Effector memory CD8-positive, alpha-beta T cell (primary cell): ENCODE measurements at regions not wholly inside any gene's neighbourhood (a gene's known extent, or its start where the extent isn't known, plus 50 kb on each side); places are given as distances from the start of the nearest gene placed in this dataset.

Experiments used
- ATAC-seq: fragments of 150-1000 bp; cut with Tn5 transposase; replicated peaks from 2 replicates; pipeline ENCODE4 v1.10.0; 2021; ENCODE audit warnings: mild to moderate bottlenecking, moderate library complexity
- DNase-seq, 3 experiments: peaks; one replicate each; pipeline ENCODE4 v3.0.0; 2021
- H3K27ac Mint-ChIP-seq, 2 donors: one replicate each; pipeline ENCODE4 v1.8.0; 2022; ENCODE audit warnings: mild to moderate bottlenecking in 2 of 2, mixed read lengths in 2 of 2, moderate library complexity in 2 of 2
- H3K27me3 Mint-ChIP-seq, 2 donors: one replicate each; pipeline ENCODE4 v1.8.0; 2022; ENCODE audit warnings: mixed read lengths in 2 of 2
- H3K36me3 Mint-ChIP-seq: one replicate; pipeline ENCODE4 v1.8.0; 2022; ENCODE audit warnings: mild to moderate bottlenecking, moderate library complexity, mixed read lengths; ENCODE audit not compliant: insufficient read depth
- H3K4me1 Mint-ChIP-seq, 2 donors: one replicate each; pipeline ENCODE4 v1.8.0; 2022; ENCODE audit warnings: low read depth in 2 of 2, mixed read lengths in 2 of 2
- H3K4me3 Mint-ChIP-seq, 2 donors: one replicate each; pipeline ENCODE4 v1.8.0; 2022; ENCODE audit warnings: mild to moderate bottlenecking in 2 of 2, mixed read lengths in 2 of 2, moderate library complexity in 2 of 2
- H3K9me3 Mint-ChIP-seq, 2 donors: one replicate each; pipeline ENCODE4 v1.8.0; 2022; ENCODE audit warnings: mixed read lengths in 2 of 2

- ATAC-seq: no peak
- Mint-ChIP-seq H3K27ac (no peak overlapping the region), H3K36me3 (no peaks in the 10 kb centered on the region), H3K4me1 (no peaks in the 10 kb centered on the region), H3K4me3 (no peak overlapping the region), H3K9me3 (peaks cover 8 to 10% of the 10 kb centered on the region in 2 donors), H3K27me3 (no peaks in the 10 kb centered on the region)
- DNase-seq: no peak
Observed at GRCh38 chr16:51666821-51667220, 515.8 kb upstream of the SALL1 start.

GRCh38 chr16:51666074-51666473 lies 515.0 kb upstream of the SALL1 start:
- no peak for DNase-seq
- no peak overlapping the region for H3K27ac Mint-ChIP-seq
- H3K4me1 Mint-ChIP-seq: no peaks in the 10 kb centered on the region

DNA sequence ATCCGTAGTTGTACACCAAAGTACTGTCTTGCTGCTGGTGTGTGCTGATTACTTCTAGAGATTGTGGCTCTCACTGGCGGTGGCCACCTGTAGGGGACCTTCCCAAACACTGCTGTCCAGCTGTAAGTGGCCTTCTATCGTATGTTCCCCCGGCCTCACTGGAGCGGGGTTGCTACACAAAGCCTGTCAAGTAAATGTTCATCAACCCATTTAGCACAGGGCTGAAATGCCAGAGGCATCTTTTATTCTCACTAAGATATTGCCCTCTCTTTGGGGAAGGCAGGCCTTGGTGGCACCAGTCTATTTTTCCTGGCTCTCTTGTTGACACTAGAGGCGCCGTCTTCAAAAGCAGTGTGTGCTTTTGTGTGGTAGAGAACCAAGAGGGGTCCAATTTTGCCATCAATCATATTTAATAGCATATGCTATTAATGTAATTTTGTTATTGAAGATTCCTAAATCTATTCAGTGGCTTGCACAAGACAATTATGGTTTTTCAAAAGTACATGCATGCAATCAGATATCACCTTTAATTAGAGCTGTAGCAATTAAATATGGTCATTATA lies 514.4 kb upstream of the SALL1 start:
- no peaks in the 10 kb centered on the region for H3K27me3 Mint-ChIP-seq
- H3K36me3 Mint-ChIP-seq: no peaks in the 10 kb centered on the region
- H3K4me3 Mint-ChIP-seq: no peak overlapping the region
- peaks cover 8 to 10% of the 10 kb centered on the region in 2 donors for H3K9me3 Mint-ChIP-seq
- no peaks in the 10 kb centered on the region for H3K4me1 Mint-ChIP-seq
- no peak overlapping the region for H3K27ac Mint-ChIP-seq
- DNase-seq: no peak
- ATAC-seq: no peak

More at GRCh38 chr16:51666074-51666473, 515.0 kb upstream of the SALL1 start:
- no peaks in the 10 kb centered on the region for H3K36me3 Mint-ChIP-seq
- no peak overlapping the region for H3K4me3 Mint-ChIP-seq
- no peaks in the 10 kb centered on the region for H3K27me3 Mint-ChIP-seq
- ATAC-seq: no peak
- H3K9me3 Mint-ChIP-seq: peaks cover 8 to 10% of the 10 kb centered on the region in 2 donors

DNA sequence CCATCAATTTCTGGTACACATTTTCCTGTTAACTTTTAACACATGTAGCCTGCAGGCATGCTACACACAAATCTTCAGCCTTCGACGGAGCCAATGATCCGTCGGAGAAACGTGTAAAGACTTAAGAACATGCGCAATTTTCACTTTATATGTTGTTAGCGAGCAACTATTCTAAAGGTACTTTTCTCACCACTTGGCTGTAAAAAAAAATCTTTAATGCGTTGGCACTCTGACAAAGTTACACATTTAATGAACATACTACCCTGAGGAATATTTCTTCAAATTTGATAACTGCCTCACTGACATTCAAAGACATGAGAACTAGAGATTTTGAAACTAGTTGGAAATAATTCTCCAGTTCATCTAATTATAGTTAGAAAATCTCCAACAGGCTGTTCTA lies 507.5 kb upstream of the SALL1 start:
- ATAC-seq (no peak), DNase-seq (no peak)
- peaks cover 4 to 24% of the 10 kb centered on the region in 2 donors for H3K9me3 Mint-ChIP-seq
- no peaks in the 10 kb centered on the region for H3K4me1 Mint-ChIP-seq
- no peaks in the 10 kb centered on the region for H3K27me3 Mint-ChIP-seq
- H3K4me3 Mint-ChIP-seq: no peak overlapping the region
- H3K27ac Mint-ChIP-seq: no peak overlapping the region
- no peaks in the 10 kb centered on the region for H3K36me3 Mint-ChIP-seq

GRCh38 chr16:51657848-51658247 lies 506.8 kb upstream of the SALL1 start:
- H3K27me3 Mint-ChIP-seq: no peaks in the 10 kb centered on the region
- no peaks in the 10 kb centered on the region for H3K4me1 Mint-ChIP-seq

DNA sequence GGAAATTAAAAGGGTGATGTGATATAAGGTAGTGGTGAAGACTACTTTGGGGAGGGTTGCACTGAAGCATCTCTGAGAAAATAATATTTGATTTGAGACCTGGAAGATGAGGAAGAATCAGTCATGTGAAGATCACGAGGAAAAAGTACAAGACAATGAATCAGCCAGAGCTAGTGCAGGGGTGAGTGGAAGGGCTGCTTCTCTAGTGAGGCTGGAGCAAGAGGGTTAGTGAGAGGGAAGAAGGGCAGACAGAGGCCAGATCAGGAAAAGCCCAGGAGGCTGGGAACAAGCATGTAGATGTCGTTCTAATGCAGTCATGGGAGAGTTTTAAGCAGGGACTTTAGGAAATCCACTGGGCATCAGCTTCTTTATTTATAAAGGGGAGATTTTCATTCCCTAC lies 504.2 kb upstream of the SALL1 start:
- ATAC-seq: no peak

More at GRCh38 chr16:51657848-51658247, 506.8 kb upstream of the SALL1 start:
- H3K27ac Mint-ChIP-seq: no peak overlapping the region
- no peaks in the 10 kb centered on the region for H3K36me3 Mint-ChIP-seq
- no peak overlapping the region for H3K4me3 Mint-ChIP-seq
- no peak for DNase-seq
- peaks cover 4 to 27% of the 10 kb centered on the region in 2 donors for H3K9me3 Mint-ChIP-seq
- ATAC-seq: no peak

GRCh38 chr16:51651061-51651466 lies 500.0 kb upstream of the SALL1 start:
- DNase-seq: no peak
- H3K4me1 Mint-ChIP-seq: no peaks in the 10 kb centered on the region
- H3K27ac Mint-ChIP-seq: no peak overlapping the region
- H3K36me3 Mint-ChIP-seq: no peaks in the 10 kb centered on the region
- H3K4me3 Mint-ChIP-seq: no peak overlapping the region
- no peak for ATAC-seq
- H3K9me3 Mint-ChIP-seq: peaks cover 1 to 27% of the 10 kb centered on the region in 2 donors
- H3K27me3 Mint-ChIP-seq: no peaks in the 10 kb centered on the region

More for the DNA sequence above, 504.2 kb upstream of the SALL1 start:
- no peak for DNase-seq
- Mint-ChIP-seq H3K36me3 (no peaks in the 10 kb centered on the region), H3K9me3 (peaks cover 4 to 29% of the 10 kb centered on the region in 2 donors), H3K4me1 (no peaks in the 10 kb centered on the region), H3K27me3 (no peaks in the 10 kb centered on the region), H3K27ac (no peak overlapping the region), H3K4me3 (no peak overlapping the region)

- Mint-ChIP-seq H3K4me1 (no peaks in the 10 kb centered on the region), H3K27me3 (no peaks in the 10 kb centered on the region), H3K4me3 (no peak overlapping the region), H3K9me3 (peaks cover 1 to 19% of the 10 kb centered on the region in 2 donors), H3K36me3 (no peaks in the 10 kb centered on the region), H3K27ac (no peak overlapping the region)
- ATAC-seq: no peak
- DNase-seq: no peak
Observed at GRCh38 chr16:51649631-51650030, 498.6 kb upstream of the SALL1 start.

- H3K27me3 Mint-ChIP-seq: no peaks in the 10 kb centered on the region
- no peak overlapping the region for H3K4me3 Mint-ChIP-seq
- H3K4me1 Mint-ChIP-seq: no peaks in the 10 kb centered on the region
- H3K9me3 Mint-ChIP-seq: peaks cover 2 to 10% of the 10 kb centered on the region in 2 donors
- H3K27ac Mint-ChIP-seq: no peak overlapping the region
- ATAC-seq: no peak
- no peaks in the 10 kb centered on the region for H3K36me3 Mint-ChIP-seq
- DNase-seq: no peak
Observed at GRCh38 chr16:51648526-51648925, 497.5 kb upstream of the SALL1 start.

DNA sequence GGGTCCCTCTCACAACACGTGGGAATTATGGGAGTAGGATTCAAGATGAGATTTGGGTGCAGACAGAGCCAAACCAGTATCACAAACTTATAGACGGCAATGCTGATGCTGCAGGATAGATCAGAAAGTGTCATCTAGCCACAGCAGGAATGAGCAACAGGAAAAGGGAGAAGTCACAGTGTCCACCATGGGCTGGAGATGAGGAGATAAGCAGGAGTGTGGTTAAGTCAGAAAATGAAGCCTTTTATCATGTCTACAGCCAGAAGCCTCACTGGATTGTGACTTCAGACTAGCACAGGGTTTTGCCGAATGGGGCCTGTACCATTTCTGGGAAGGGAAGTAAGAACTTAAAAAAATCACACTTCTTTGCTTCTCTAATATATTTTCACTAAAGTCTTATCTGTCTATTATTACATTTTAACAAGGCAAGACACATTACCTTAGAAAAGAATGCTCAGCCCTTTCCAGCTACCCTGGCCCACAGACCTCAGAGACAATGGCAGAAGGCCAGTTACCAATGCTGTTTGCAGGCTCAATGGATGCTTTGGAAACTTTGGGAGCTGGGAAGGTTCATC lies 490.2 kb upstream of the SALL1 start:
- Mint-ChIP-seq H3K36me3 (no peaks in the 10 kb centered on the region), H3K9me3 (peaks cover 5 to 20% of the 10 kb centered on the region in 2 donors), H3K4me1 (no peaks in the 10 kb centered on the region), H3K4me3 (no peak overlapping the region), H3K27me3 (no peaks in the 10 kb centered on the region), H3K27ac (no peak overlapping the region)
- ATAC-seq (no peak), DNase-seq (no peak)

DNA sequence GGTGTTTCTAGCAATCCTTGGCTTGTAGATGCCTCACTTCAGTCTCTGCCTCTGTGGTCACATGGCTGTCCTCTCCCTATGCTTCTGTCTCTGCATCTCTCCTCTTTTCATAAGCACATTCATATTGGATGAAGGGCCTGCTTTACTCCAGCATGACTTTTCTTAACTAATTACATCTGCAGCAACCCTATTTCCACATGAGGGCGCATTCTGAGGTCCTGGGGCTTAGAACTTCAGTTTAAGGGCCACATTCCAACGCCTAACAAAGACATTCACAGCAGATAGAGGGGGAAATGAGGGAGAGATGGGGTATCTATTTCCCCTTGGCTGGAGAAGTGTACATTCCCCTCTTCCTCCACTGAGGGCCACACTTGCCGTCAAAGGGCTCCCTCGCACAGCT lies 489.1 kb upstream of the SALL1 start:
- Mint-ChIP-seq H3K4me1 (no peaks in the 10 kb centered on the region), H3K9me3 (peaks cover 8 to 29% of the 10 kb centered on the region in 2 donors), H3K36me3 (no peaks in the 10 kb centered on the region), H3K27ac (no peak overlapping the region), H3K4me3 (no peak overlapping the region), H3K27me3 (no peaks in the 10 kb centered on the region)
- no peak for ATAC-seq
- DNase-seq: no peak

- ATAC-seq (no peak), DNase-seq (no peak)
- Mint-ChIP-seq H3K4me1 (no peaks in the 10 kb centered on the region), H3K36me3 (no peaks in the 10 kb centered on the region), H3K9me3 (peaks cover 7 to 30% of the 10 kb centered on the region in 2 donors), H3K4me3 (no peak overlapping the region), H3K27me3 (no peaks in the 10 kb centered on the region), H3K27ac (no peak overlapping the region)
Observed at GRCh38 chr16:51638339-51639135, 487.5 kb upstream of the SALL1 start.

DNA sequence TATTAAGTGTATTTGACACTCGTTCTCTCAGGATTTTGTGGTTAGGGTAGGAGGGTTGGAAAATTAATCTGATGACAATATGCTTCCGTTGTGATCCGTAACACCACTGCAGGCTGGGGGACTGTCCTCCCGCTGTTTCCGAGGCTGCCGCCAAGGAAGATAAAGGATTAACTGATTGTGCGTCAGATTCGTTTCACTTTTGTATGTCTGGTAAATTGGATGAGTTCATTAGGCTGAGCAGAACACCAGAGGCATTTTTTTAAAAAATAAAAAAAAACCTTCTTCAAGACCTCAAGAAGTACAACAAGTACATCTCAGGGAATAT lies 486.7 kb upstream of the SALL1 start:
- H3K9me3 Mint-ChIP-seq: peaks cover 7 to 30% of the 10 kb centered on the region in 2 donors
- DNase-seq (no peak), ATAC-seq (no peak)
- H3K27me3 Mint-ChIP-seq: no peaks in the 10 kb centered on the region
- H3K4me1 Mint-ChIP-seq: no peaks in the 10 kb centered on the region
- H3K4me3 Mint-ChIP-seq: no peak overlapping the region
- H3K27ac Mint-ChIP-seq: no peak overlapping the region
- H3K36me3 Mint-ChIP-seq: no peaks in the 10 kb centered on the region
